ENCODE measurements at regions not wholly inside any gene's neighbourhood (a gene's known extent, or its start where the extent isn't known, plus 50 kb on each side); places are given as distances from the start of the nearest gene placed in this dataset.

GRCh38 chr15:47135267-47135666 lies 582.0 kb upstream of the SEMA6D start (continued):
- TF ChIP-seq SKIL (CRISPR knock-in tag; IDR thresholded peaks at IDR 0.05; ENCODE audit: borderline replicate concordance) (no peak), KIAA2018 (CRISPR knock-in tag; IDR thresholded peaks at IDR 0.05; ENCODE audit: borderline replicate concordance) (no peak)

GRCh38 chr15:47136236-47136635 lies 581.1 kb upstream of the SEMA6D start:
- DNase-seq (ENCODE audit: low spot score) (no peak), FAIRE-seq (no peak), ATAC-seq (no peak)
- no peak overlapping the region for H3K4me2 ChIP-seq (ENCODE audit: low read depth, low read length)
- no peaks in the 10 kb centered on the region for H3K4me1 ChIP-seq (ENCODE audit: insufficient read depth, low read length)
- WGBS (ENCODE audit: low lambda C conversion rate): 29% methylated on average over 2 of the region's 2 CpGs
- H2AFZ ChIP-seq (ENCODE audit: low read length): no peak overlapping the region
- peaks cover 55% of the 10 kb centered on the region for H3K9me3 ChIP-seq (ENCODE audit: low read length)
- POLR2A ChIA-PET: no interaction called here
- no peaks in the 10 kb centered on the region for H4K20me1 ChIP-seq (ENCODE audit: insufficient read depth, low read length)
- in situ Hi-C loops (cut with HindIII; ENCODE audit: extremely low pct_ligation_motif_present, low pct_unique_long_range_greater_than_20kb) (no loop called here), intact Hi-C loops (cut with micrococcal nuclease; ENCODE audit: unreplicated experiment) (no loop called here)
- TF ChIP-seq PATZ1 (CRISPR knock-in tag; IDR thresholded peaks at IDR 0.05) (no peak), GFI1 (CRISPR knock-in tag; IDR thresholded peaks at IDR 0.05; ENCODE audit: borderline replicate concordance) (no peak), FOXK2 (IDR thresholded peaks at IDR 0.05) (no peak), ADNP (CRISPR knock-in tag; IDR thresholded peaks at IDR 0.05) (no peak), ZNF296 (CRISPR knock-in tag; conservative IDR thresholded peaks at IDR 0.05) (no peak), MED13 (CRISPR knock-in tag; IDR thresholded peaks at IDR 0.05) (no peak)
- no peaks in the 10 kb centered on the region for H3K79me2 ChIP-seq (ENCODE audit: insufficient read depth, low read length)
- no peaks in the 10 kb centered on the region for H3K27me3 ChIP-seq (ENCODE audit: control insufficient read depth in 1 of 2, insufficient read depth in 2 of 2, low read length in 2 of 2)
- no TSS peak for BruUV-seq (replicated peaks)
- no peak overlapping the region for H3K27ac ChIP-seq (ENCODE audit: extremely low read length, insufficient read depth, low read length)
- H3K9ac ChIP-seq (ENCODE audit: insufficient read depth, low read depth, low read length): no peak overlapping the region
- CTCF ChIA-PET (ENCODE audit: low intra/inter-chr PET ratio, low total read pairs): no interaction called here
- H3K4me3 ChIP-seq (replicated peaks in 1 of 3; ENCODE audit: insufficient read depth in 1 of 3, low read depth in 2 of 3, low read length in 3 of 3): no peak overlapping the region
- H3K36me3 ChIP-seq (replicated peaks in 1 of 2; ENCODE audit: control insufficient read depth in 1 of 2, insufficient read depth in 2 of 2, low read length in 2 of 2): no peaks in the 10 kb centered on the region
